ENCODE measurements at regions not wholly inside any gene's neighbourhood (a gene's known extent, or its start where the extent isn't known, plus 50 kb on each side); places are given as distances from the start of the nearest gene placed in this dataset.
"Not testable (repeated sequence)": the region's sequence is repeated elsewhere in the genome, so short reads cannot be mapped to it uniquely, and the experiment has no call there.

DNA sequence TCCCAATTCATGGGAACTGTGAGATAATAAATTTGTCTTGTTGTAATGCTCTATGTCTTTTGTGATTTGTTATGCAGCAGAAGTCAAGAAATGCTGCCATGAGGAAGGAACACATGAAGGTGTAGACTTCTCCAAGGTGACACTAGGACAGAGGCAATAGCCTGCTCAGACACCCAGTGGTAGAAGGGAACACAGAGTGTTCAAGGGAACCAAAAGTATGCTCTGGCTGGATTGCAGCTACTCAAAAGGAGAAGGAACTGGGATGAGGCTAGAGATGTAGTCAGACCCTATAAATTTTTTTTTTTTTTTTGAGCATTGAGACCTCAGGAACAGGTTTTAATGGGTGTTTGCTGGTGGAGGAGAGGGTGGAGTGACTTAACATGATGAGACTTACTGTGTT lies 232.5 kb downstream of the PARP8 start:
- no peak for DNase-seq

DNA sequence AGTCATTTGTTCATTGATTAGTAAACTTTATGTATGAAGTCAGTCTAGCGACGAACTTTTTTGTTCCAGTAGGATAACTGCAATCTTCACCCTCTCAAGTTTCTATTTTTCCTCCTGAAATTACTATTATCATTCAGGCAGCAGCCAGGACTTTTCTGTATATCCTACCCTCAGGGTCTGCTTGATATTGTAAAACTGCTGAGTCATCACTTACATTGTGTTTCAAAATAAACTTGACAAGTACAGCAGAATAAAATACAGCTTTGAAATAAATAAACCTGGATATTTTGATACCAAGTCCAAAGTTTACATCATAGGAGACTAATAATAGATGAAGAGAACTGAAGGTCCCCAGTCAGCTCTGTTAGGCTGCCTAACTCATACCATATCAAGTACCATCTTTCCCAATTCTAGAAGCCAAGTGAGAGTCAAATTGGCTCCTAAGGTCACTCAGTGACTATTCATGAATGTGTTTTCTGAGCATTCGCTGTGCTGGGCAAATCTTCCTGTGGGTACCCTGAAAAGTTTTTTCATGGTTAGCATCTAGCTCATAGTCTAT lies 234.6 kb downstream of the PARP8 start:
- DNase-seq, result no peak

DNA sequence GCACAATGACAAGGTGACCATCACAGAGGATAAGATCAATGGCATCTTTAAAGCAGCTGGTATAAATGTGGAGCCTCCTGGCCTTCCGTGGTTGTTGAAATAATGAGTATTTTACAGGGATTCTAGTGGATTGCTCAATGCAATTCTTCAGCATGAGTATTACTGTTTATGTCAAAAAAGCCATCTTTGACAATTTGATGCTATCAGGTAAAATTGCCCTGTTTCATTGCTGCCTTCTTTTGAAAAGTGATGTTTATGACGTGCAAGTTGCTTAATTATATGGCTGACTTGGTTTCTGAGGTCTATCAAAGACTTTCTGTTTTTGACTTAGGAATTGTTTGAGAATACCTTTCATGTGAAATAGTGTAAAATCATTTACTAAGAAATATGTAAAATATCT lies 237.2 kb downstream of the PARP8 start:
- DNase-seq, result no peak

DNA sequence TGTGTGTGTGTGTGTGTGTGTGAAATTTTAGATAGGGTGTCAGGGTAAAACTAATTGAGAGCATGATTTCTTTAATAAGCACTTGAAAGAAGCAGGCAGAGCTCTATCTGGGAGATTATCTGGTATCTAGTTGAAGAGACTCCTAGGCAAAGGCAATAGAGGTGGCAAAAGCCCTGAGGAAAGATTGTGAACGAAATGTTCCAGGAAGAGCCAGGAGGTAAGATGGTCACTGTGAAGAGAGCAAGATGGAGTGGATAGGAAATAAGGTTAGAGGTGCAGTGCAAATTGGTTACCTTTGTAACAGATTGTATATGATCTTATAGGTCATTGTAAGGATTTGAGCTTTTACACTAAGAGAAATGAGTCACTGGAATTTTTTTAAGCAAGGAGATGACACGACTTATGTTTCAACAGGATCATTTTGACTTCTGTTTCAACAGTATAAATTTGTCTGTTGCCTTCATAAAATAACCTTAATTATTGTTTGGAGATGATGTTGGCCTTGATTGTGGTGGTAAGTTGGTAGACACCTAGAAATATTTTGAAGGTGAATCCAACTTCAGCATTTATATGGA lies 239.6 kb downstream of the PARP8 start:
- DNase-seq, result no peak

DNA sequence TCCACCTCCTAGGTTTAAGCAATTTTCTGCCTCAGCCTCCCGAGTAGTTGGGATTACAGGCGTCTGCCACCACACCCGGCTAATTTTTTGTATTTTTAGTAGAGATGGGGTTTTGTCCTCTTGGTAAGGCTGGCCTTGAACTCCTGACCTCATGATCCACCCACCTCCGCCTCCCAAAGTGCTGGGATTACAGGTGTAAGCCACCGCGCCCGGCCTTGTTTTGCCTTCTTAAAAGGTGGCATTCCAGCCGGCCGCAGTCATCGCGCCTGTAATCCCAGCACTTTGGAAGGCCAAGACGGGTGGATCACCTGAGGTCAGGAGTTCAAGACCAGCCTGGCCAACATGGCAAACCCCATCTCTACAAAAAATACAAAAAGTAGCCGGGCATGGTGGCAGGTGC lies 253.7 kb downstream of the PARP8 start:
- not testable (repeated sequence) for DNase-seq

DNA sequence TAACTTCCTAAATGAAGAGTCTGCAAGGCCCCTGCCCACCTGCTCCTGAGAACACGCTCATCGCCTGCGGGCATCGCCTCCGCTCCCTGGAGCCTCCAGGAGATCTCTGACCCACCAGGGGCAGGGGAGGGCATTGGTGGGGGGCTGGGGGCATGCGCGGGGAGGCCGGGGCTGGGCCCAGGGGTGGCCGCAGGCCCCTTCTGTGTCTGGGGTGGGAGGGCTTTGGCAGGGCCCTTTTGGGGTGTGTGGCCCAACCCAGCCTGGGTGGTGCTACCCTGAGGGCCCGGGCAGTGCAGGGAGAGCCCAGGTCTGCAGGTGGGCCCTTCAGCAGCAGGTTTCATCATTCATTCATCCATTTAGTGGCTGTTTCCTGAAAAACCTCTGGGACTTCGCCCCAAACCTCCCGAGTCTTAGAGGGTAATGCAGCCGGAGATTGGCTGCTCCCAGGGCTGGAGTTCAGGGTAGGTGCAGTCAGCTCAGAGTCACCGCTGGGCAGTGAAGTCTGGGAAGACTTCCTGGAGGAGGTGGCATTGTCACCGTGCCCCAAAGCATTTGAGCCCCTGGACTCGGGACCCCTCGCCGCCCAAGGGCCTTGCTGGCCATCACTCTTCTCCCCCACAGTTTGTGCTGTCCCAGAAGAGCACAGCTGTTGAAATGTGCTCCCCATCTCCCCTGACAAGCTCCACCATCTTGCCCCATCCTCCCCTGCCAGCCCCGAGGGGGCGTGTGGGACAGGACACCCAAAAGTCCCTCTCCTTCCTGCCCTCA lies 255.1 kb downstream of the PARP8 start:
- no peak for DNase-seq

DNA sequence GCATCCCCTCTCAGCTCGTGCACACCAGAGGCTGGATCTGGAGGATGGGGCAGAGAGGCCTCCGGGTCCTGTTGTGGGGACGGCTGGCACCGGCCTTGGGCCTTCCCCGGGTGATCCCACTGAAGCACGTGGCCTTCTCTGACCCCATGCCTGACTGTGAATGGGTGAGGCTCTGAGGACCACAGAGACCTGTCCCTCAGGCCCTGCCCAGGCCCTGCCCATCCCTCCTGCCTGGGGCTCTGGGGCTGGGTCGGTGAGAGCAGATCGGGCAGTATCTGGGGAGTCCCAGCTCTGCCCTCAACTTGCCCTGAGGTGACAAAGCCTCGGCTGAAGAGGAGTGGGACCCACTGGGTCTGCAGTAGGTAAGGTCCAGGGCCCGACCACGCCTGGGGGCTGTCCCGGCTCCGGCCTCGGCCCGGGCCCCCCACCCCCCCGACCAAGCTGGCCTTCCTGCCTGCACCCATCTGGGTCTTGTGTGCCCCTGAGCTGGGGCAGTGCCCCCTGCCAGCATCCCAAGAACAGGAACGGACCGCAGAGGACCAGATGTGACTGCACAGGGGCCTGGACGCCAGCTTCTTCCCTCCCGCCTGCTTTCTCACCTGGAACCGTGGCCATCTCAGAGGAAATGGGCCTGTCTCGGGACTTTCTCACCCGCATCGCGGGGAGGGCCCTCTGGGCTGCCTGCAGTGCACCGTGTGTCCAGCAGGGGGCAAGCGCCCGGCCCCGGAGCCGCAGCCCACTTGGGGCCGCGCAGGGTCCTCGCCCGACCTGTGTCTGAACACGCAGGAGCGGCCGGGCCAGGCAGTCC lies 255.9 kb downstream of the PARP8 start:
- DNase-seq, result not testable (repeated sequence)

DNA sequence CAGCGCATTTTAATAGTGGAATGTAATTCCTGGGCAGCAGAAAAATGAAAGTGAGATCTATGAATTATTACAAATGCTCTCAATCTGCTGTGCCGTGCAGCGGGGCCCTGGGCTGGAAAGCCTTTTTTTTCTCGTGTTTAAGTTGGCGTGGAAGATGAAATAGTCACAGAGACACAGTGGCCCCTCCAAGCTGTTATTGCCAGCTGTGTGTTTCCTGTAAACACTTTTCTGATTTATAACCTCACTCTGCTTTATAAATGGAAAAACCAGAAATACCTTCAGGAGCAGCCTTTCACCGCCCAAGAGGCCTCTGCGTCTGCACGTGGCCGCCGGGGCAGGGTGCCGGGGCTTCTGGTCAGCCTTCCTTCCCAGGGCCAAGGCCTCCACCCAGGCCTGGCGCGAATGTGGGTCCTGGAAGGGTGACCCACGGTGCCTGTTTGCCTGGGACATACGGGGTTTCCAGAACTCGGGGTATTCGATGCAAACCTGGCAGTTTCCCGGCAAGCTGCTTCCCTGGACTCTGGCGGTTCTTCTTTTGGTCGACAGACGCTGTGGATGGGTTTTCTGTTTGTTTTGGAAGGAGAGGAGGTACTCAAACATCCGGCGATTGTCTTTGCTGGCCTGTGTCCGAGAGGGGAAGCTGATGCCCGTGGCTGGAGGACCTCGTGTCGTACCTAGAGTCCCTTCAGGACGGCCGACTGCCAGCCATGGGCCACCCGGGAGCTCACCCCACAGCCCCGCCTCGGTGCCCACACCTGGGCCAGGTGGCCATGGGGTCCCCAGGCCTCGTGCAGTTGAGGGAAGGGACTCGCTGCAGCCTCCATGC lies 256.7 kb downstream of the PARP8 start:
- DNase-seq, result no peak

DNA sequence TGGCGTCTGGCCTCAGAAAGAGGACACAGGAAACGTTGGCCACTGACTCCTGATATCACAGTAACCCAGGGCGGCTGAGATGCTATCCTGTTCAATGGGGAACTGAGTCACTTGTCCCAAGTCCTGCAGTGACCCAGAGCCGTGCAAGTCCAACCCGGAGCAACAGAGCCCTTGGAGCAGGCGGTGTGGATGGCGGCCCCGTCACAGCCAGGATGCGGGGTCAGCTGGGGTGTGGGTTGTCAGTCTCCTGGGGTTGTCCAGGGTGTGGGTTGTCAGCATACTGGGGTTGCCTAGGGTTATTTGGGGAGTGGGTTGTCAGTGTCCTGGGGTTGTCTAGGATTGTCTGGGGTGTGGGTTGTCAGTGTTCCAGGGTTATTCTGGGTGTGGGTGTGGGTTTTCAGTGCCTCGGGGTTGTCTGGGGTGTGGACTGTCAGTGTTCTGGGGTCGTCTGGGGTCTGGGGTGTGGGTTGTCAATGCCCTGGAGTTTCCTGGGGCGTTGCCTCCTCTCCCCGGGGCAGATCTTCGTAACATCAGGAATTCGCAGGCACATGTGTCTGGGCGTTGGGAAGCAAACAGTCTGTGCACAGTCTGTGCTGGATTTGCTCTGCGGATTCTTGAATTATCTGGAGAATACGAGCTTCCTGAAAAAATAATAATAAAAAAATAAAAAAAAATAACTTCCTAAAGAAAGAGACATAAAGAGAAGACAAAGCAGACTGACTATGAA lies 257.5 kb downstream of the PARP8 start:
- DNase-seq, result no peak

DNA sequence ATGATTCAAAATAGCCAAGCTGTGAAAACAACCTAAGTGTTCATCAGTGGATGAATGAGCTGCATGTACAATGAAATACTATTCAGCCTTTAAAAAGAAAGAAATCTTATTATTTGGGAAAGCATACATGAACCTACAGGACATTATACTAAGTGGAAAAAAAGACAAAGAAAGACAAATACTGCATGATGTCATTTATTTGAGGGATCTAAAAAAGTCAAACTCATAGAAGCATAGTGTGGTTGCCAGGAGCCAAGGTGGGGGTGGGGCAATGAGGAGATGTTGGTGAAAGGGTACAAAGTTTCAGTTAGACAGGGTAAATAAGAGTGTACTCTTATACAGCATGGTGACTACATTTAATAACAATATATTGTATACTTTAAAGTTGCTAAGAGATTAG lies 261.5 kb downstream of the PARP8 start:
- DNase-seq, result no peak

DNA sequence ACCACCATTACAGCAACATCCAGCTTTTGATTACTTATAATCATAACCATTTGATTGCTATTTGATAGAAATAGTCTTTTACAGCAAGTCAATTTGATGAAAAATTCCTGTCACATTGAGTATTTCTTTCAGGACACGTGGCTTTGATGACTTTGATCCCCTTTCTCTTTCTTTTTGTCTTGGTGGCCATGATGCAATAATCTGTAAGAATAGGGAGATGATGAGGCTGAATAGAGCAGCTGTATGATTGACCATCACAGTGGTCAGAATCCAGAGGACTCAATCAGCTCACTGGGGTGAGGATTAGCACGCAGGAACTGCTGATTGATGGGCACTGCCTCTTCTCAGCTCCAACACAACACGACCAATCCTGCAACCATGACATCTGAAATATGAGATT lies 262.7 kb downstream of the PARP8 start:
- DNase-seq, result no peak

DNA sequence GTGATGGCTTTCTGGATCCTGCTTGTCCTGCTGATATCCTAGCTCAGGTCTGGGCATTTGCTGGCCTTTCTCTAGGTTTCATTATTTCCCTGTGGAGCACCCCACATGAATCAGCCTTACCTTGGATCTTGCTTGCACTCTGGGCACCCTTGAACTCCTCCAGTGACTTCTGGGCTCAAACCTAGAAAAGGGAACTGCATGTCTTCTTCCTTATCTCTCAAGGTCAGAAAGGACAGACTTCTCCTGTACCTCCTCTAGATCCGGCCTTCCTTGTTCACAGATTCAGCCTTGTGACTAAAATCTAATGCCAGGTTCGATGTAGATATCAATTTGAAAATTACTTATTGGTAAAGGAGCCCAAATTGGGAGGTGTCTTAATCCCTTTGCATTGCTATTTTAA lies 267.9 kb downstream of the PARP8 start:
- no peak for DNase-seq

DNA sequence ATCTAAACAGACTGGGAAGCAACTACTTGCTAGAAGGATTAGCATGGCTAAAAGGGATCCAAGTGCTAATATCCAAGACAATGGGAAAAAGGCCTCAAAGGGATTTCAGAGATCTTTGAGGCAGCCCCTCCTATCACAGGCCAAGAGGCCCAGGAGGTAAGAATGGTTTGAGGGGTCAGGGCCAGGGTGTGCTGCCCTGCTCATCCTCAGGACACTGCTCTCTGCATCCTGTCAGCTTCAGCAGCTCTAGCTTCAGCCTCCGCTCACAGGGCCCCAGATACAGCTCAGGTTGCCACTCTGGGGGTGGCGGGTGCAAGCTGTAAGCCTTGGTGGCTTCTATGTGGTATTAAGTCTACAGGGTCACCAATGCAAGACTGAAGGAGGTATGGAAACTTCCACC lies 278.7 kb downstream of the PARP8 start:
- no peak for DNase-seq

DNA sequence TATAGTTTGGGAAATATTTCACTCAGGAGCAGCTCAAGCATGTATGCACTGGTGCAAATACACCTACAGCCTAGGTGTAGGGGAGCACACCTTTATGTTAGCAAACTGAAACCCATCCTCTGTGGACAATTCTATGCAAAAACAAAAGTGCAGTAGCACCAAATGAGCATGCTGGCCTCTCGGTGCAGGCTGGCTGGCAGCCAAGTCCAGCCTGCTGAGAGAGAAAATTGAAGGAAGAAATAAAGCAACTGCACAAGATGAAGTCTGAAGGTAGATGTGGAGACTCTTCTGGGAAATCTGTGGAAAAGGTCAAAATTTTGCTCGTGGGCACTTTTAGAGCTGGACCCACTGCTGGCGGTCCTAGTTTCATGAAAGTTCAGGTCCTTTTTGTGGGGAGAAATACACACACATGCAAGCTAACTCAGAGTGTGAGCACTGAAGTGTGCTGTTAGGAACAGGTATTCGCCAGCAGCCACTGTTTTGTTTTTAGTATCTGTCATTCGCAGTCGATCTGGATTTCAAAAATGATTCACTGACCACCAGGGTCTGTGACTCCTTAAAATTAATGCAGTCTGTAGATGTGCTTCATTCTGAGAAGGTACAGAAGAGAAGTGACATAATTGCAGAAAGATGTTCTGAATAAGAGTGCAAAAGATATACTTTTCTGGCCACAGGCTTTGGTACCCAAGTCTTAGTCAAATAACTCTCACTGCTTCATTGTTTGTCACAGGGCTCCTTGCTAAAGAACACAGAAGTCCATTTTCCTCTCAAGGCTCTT lies 281.7 kb downstream of the PARP8 start:
- DNase-seq, result no peak

DNA sequence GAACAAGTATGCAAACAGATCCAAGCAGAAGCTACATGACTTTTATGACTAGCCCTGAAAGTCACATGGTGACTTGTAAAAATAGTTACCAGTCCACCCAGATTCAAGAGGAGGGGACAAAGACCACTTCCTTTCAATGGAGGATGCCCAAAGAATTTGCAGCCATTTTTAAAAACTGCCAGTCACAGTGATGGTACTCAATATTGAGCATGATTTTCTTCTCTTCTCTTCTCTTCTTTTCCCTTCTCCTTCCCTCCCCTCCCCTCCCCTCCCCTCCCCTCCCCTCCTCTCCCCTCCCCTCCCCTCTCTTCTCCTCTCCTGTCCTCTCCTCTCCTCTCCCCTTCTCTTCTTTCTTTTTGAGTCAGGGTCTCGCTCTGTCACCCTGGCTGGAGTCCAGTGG lies 286.9 kb downstream of the PARP8 start:
- DNase-seq, result no peak

DNA sequence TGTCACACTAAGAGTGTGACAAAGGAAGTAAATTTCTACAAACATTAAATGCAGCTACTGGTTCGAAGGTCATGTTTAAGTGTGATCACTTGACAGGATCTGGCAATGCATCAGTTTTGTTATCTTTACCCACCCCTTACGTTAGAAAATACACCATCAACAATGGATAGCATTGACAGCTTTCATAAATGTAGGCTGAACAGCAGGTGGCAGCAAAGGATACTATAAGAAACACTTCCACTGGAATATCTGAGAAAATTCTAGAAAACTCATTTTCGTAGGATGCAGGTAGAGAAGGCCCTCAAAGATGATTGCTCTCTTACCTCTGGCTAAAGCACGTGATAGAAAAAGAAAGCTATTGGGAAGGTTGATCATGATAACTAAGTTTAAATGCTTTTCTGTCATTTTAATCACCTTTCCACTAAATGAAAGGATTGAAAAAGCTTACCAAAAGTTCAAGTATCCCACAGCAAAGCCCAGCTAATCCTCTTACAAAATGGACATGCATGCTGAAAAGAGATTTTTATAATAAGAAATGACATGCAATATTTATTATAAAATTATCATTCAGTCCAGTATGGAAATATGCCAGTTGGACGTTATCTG lies 292.5 kb downstream of the PARP8 start:
- DNase-seq, result peak; percentile 77

DNA sequence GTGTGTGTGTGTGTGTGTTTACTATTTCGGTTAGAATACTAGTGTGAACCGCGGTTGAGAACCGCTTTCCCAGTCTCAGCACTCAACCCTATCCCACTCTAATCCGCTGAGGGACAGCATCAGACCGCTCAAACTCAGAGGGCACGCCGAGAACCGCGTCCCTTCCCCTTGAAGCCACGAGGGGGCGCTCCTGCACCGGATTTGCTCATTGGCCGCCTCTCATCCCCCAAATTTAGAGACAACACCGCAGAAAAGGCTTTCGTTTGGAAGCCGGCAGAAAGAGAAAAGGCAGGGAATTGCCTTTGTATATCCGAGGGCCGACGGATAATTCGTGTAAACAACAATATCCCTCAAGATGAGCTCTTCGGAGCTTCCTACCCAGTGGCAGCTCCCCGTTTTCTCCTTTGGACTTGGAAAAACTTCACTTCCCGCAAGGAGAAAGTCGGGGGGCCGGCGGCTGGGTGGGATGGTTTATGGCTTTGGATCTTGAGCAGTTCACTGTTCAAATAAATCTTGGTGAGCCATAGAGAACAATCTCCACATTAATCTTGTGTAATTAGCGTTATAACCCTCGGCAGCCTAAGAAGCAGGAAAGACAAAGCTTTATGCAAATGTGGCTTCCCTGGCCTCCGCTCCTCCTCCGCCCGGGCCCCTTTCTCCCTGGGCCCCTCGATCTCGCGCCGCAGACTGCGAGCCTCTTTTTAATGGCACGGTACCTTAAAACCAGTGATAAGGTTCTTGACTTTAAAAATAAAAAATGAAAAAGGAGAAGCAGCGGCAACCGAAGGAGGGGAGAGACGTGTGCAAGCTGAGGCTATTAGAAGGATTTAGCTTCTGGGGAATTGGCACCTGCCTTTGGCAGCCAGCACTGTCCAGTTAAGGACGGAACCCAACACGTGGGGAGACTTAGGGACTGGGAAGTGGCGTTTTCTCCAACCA lies 296.8 kb downstream of the PARP8 start:
- peak; percentile 97 for DNase-seq

DNA sequence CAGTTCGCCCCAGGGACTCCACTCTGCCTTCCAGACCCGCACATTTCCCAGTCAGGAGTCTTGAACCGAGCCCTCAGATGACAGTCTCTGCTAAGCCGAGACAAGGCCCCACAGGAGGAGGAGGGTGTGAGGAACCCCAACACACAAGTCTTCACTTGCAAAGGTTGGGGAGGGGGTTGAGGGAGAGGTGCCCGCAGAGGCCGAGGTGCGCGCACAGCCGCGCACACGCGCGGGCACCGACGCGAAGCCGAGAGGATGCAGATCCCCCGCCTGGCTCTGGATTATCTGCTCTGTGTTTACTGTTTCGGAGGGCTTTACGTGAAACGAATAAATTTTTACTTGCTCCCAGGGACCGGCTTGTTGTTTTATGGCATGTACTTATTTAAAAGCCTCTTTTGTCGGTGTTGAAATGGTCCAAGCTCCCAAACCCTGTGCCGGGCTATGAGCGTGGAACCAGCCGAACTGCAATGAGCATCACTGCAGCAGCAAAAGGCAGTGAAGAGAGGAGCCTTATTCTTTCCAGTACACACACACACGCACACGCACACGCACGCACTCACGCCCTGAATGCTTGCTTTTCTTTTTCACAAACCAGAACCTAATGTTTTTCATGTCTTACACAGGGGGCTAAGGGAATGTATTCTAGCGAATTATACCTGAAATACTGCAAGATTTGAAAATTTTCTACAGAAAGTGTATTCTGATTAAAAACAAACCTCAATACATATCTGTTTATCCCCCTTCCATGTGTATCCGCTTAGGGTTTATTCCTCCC lies 297.7 kb downstream of the PARP8 start:
- peak; percentile 79 for DNase-seq
